GM12875 (cell line): ENCODE measurements at regions not wholly inside any gene's neighbourhood (a gene's known extent, or its start where the extent isn't known, plus 50 kb on each side); places are given as distances from the start of the nearest gene placed in this dataset.

Source experiments
- H3K4me3 ChIP-seq: one replicate; pipeline ENCODE4 v1.5.1; 2011; ENCODE audit warnings: low read depth, low read length, control low read depth
- CTCF ChIP-seq: IDR thresholded peaks from 2 replicates; pipeline ENCODE4 v1.5.1; 2011; ENCODE audit warnings: low read depth, mild to moderate bottlenecking, control low read depth, inconsistent platforms, low read length, moderate library complexity, borderline replicate concordance; ENCODE audit not compliant: insufficient read depth

- TF ChIP-seq CTCF = no peak
- no peak overlapping the region for H3K4me3 ChIP-seq
Observed at GRCh38 chr13:67967031-67967430, 736.9 kb upstream of the PCDH9 start.

GRCh38 chr13:67966065-67966464 lies 735.9 kb upstream of the PCDH9 start:
- no peak for TF ChIP-seq CTCF
- no peak overlapping the region for H3K4me3 ChIP-seq

- H3K4me3 ChIP-seq = no peak overlapping the region
- TF ChIP-seq CTCF = no peak
Observed at GRCh38 chr13:67964986-67965385, 734.9 kb upstream of the PCDH9 start.

- TF ChIP-seq CTCF = no peak
Observed at GRCh38 chr13:67964091-67964490, 734.0 kb upstream of the PCDH9 start.

GRCh38 chr13:67961331-67961730 lies 731.2 kb upstream of the PCDH9 start:
- TF ChIP-seq CTCF = no peak
- H3K4me3 ChIP-seq = no peak overlapping the region

More at GRCh38 chr13:67964091-67964490, 734.0 kb upstream of the PCDH9 start:
- no peak overlapping the region for H3K4me3 ChIP-seq

- no peak for TF ChIP-seq CTCF
- no peak overlapping the region for H3K4me3 ChIP-seq
Observed at GRCh38 chr13:67951431-67951830, 721.3 kb upstream of the PCDH9 start.

GRCh38 chr13:67950603-67951002 lies 720.5 kb upstream of the PCDH9 start:
- no peak for TF ChIP-seq CTCF

More at GRCh38 chr13:67950603-67951002, 720.5 kb upstream of the PCDH9 start:
- no peak overlapping the region for H3K4me3 ChIP-seq
